ENCODE measurements at regions not wholly inside any gene's neighbourhood (a gene's known extent, or its start where the extent isn't known, plus 50 kb on each side); places are given as distances from the start of the nearest gene placed in this dataset.
"Not testable (repeated sequence)": the region's sequence is repeated elsewhere in the genome, so short reads cannot be mapped to it uniquely, and the experiment has no call there.

DNA sequence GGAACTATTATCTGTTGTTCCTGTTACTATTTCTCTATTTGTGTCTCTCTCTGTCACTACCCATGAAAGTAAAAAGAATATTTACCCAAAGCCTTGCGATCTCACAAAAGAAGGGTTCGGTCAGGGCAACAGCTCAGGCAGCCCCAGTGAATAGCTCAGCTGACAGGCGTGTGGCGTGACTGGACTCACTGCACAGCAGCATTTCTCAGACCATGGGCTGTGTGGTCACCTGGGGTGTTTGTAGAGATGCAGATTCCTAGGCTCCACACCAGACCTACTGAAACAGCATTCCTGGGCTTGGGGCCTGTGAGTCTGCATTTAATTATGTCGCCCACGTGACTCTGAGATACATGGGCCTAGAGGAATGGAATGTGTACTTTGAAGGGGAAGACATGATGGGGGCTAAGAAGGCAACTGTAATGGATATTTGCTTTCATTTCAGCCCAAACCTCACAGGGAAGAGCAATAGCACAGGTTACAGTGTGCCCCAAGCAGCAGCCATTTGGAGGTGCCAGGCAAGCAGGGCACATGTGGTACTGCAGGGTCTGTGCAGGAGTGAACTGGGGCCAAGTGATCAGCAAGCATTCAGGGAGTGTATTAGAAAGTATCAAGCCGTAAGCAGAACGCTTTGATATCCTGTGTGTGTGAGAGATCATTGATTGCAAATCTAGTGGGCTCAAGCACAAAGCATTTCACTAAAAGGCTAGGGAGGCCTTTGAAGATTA, 90.4 kb upstream of the RBMS1 start:
- DNase-seq = no peak

- DNase-seq = no peak
Observed at GRCh38 chr2:160584972-160585494, 91.4 kb upstream of the RBMS1 start.

GRCh38 chr2:160590664-160591063, 97.1 kb upstream of the RBMS1 start:
- DNase-seq = no peak

GRCh38 chr2:160592401-160592800, 98.8 kb upstream of the RBMS1 start:
- no peak for DNase-seq

GRCh38 chr2:160592993-160593392, 99.4 kb upstream of the RBMS1 start:
- no peak for DNase-seq

DNA sequence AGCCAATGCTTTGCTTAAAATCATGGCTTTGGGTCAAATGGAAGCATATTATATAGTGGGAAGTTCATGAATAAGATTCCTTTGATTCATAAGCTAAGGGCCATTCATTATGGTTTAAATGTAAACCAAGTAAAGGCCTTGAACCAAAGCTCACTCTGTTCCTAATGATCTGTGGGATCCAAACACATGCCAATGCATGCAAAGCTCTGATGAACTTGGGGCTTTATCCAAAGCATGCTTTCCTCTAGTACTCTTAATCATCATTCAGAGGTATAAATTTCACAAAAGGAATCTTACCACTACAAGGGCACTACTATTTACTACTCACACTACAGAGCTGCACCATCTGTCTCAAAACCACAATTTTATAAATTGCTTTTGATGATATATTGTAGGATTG, 102.8 kb upstream of the RBMS1 start:
- no peak for DNase-seq

GRCh38 chr2:160600437-160600836, 106.8 kb upstream of the RBMS1 start:
- DNase-seq = not testable (repeated sequence)

DNA sequence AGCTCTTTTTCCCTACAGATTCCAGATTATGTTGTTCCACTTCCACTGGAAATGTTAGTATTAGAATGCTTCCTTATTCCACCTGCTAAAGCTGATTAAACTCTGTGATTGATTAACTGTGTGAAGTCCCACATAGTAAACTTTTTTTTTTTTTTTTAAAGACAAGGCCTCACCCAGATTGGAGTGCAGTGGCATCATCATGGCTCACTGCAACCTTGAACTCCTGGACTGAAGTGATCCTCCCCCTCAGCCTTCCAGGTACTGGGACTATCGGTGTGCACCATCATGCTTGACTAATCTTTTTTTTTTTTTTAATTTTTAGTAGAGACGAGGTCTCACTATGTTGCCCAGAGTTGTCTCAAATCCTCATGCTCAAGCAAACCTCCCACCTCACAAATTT, 108.5 kb upstream of the RBMS1 start:
- no peak for DNase-seq

- DNase-seq = no peak
Observed at GRCh38 chr2:160603771-160604510, 110.3 kb upstream of the RBMS1 start.

DNA sequence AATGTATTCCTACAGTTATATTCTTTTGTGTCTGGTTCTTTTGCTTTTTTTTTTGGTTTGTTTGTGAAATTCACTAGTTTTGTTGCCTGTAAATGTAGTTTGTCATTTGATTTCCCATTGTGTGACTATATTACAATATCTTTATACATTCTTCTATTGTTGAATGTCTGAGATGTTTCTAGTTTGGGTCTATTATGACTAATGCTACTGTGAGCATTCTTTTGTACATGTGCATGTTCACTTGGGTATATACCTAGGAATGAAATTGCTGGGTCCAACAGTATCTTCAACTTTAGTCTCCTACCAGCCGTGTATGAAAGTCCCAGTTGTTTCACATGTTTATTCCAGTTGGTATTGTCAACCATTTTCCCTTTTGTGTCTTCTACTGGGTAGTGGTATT, 112.7 kb upstream of the RBMS1 start:
- DNase-seq = no peak

DNA sequence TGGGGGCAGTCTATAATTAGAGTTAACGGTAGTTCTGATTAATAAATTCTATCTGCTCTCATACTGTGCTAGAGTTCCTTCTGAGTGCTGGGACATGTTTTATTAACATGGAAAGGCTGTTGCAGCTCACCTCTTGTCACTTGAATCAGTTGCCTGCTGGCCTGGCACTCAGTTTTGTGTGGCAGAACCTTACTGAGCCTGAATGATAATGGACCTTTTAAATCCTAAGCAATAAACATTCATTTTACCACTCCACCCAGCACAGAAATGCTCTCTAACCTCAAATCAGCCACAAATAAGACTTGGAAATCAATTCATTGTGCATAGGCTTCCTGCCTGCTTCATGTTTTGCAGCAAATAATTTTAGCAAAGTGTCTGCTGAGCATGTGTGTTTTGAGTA, 115.0 kb upstream of the RBMS1 start:
- no peak for DNase-seq

GRCh38 chr2:160609346-160609745, 115.7 kb upstream of the RBMS1 start:
- DNase-seq = no peak

DNA sequence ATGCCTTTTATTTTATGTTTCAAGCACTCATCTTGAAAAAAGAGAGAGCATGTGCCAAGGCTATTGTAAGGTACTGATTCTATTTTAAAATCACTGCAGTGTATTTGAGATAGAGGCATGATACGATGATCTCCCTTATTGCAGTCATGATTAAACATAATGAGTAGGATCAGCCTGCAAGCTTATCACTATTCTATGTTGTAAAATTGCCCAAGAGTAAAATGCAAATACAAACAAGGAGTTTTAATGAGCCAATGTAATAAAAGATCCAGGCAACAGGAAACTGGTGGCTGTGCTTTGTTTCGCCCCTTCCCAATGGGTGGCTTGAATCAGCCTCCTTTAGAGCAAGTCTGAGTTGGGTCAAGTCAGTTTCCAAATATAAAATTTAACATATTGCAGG, 116.4 kb upstream of the RBMS1 start:
- no peak for DNase-seq

DNA sequence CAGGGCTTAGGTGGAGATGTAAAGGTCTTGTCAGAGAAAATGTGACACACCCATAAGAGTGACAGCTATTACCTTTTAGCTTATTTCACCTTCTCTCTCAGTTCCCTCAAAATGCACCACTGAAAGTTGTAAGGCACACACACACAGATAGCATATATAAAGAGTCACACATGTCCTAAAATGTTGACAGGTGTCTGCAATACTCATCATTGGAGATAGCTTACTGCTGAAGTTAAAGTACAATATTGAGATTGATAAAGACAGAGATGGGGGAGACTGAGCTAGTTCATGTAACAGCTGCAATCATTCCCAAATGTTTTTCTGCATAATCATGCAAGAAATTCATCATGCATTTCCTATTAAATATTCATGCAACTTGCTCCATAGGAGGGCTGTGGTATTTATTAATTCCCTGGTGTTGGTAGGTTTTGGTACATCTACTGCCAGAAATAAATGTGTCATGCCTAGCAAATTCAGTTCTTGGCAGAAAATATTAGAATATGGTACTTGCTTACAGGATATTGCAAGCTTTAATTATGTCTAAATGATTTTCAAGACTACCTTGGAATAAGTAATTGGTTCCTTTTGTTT, 118.8 kb upstream of the RBMS1 start:
- no peak for DNase-seq

GRCh38 chr2:160613466-160614153, 120.0 kb upstream of the RBMS1 start:
- no peak for DNase-seq

DNA sequence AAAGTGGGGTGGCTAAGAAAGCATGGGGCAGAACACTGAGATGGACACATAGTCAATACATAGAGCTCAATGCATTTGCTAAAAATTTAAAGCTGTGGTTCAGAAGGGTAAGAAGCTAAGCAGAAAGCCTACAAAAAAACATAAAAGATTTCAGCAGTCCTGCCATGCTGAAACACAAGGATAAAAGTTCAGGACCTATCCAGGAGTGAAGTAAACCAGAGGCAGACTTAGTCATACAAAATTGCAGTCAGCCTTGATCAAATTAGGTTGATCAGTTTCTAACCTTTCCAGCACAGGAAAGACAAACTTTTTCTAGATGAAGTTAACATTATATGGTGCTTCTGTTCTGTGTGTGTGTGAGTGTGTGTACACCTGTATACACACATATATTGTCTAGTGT, 120.8 kb upstream of the RBMS1 start:
- no peak for DNase-seq

- no peak for DNase-seq
Observed at GRCh38 chr2:160615706-160616105, 122.1 kb upstream of the RBMS1 start.

DNA sequence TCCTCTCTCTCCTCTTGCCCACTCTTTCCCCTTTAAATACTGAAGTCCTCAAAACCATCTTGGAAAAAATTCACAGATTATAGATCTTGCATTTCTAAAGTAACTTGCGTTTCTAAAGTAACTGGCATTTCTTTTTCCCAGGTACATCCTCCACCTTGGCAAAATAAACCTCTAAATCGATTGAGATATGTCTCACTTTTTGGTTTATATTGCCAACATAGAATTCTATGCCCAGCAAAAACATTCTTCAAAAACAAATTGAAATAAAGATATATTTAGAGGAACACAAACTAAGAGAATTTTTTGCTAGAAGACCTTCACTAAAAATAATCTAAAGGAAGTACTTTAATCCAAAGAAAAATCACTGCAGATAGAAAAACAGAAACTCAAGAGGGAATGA, 122.5 kb upstream of the RBMS1 start:
- DNase-seq = no peak

GRCh38 chr2:160621748-160622147, 128.1 kb upstream of the RBMS1 start:
- DNase-seq = no peak

- not testable (repeated sequence) for DNase-seq
Observed at GRCh38 chr2:160628020-160628637, 134.5 kb upstream of the RBMS1 start.

DNA sequence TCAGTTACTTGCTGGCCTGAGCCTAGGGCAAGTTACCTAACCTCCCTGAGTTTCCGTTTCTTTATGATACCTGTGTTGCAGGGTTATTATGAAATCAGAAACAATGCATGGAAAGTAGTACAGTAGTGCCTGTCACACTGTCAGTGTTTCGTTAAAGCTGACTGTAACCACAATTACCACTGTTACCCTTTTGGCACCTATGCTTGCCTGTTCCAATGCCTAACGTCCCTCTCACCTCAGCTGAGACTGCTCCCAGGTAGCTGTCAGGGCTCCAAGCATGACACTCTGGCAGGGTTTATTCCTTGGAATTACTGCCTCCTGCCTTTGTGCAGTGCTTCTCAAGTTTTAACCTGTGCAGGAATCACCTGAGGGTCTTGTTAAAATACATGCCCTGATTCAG, 135.2 kb upstream of the RBMS1 start:
- no peak for DNase-seq
